Osteoblast (primary cell): ENCODE measurements at regions not wholly inside any gene's neighbourhood (a gene's known extent, or its start where the extent isn't known, plus 50 kb on each side); places are given as distances from the start of the nearest gene placed in this dataset.

Experiments
- DNase-seq: peaks from one replicate; pipeline ENCODE4 v3.0.0; 2011; ENCODE audit warnings: low spot score, mixed read lengths; ENCODE audit not compliant: insufficient read length; ENCODE audit errors: missing footprints
- H2AFZ ChIP-seq: 2 replicates; pipeline ENCODE4 v1.6.0; 2011; ENCODE audit warnings: mild to moderate bottlenecking, low read length
- H3K27ac ChIP-seq: 2 replicates; pipeline ENCODE4 v1.5.1; 2011; ENCODE audit warnings: mild to moderate bottlenecking, low read depth, low read length, moderate library complexity
- H3K27me3 ChIP-seq: 2 replicates; pipeline ENCODE4 v1.6.0; 2012; ENCODE audit warnings: mild to moderate bottlenecking, control low read depth, inconsistent platforms, low read length, moderate library complexity; ENCODE audit not compliant: insufficient read depth
- H3K36me3 ChIP-seq: 2 replicates; pipeline ENCODE4 v1.5.1; 2011; ENCODE audit warnings: mild to moderate bottlenecking, low read length, control low read depth, moderate library complexity; ENCODE audit not compliant: insufficient read depth
- H3K4me1 ChIP-seq: 2 replicates; pipeline ENCODE4 v1.5.1; 2011; ENCODE audit warnings: mild to moderate bottlenecking, low read length, control low read depth, moderate library complexity; ENCODE audit not compliant: insufficient read depth
- H3K4me2 ChIP-seq: 2 replicates; pipeline ENCODE4 v1.6.0; 2011; ENCODE audit warnings: mild to moderate bottlenecking, low read length; ENCODE audit not compliant: insufficient read depth
- H3K4me3 ChIP-seq: fragments of 200-600 bp; sonication (generic); 3 replicates; pipeline ENCODE4 v1.5.1; 2012; ENCODE audit warnings: mild to moderate bottlenecking, low read length, inconsistent platforms; ENCODE audit not compliant: insufficient read depth
- H3K79me2 ChIP-seq: 2 replicates; pipeline ENCODE4 v1.6.0; 2012; ENCODE audit warnings: mild to moderate bottlenecking, low read length, control low read depth, inconsistent platforms; ENCODE audit not compliant: insufficient read depth
- H3K9me3 ChIP-seq: 2 replicates; pipeline ENCODE4 v1.5.1; 2011; ENCODE audit warnings: low read depth, low read length, control low read depth
- H4K20me1 ChIP-seq: 2 replicates; pipeline ENCODE4 v1.6.0; 2012; ENCODE audit warnings: mild to moderate bottlenecking, low read length, control low read depth; ENCODE audit not compliant: insufficient read depth
- CTCF ChIP-seq: IDR thresholded peaks from 2 replicates; pipeline ENCODE4 v1.5.1; 2011; ENCODE audit warnings: mild to moderate bottlenecking, low read depth, low read length, moderate library complexity; ENCODE audit errors: extremely low read depth

- Histone ChIP-seq H3K36me3 (no peaks in the 10 kb centered on the region), H3K4me3 (no peak overlapping the region), H3K27me3 (no peaks in the 10 kb centered on the region), H3K4me1 (no peaks in the 10 kb centered on the region), H4K20me1 (no peaks in the 10 kb centered on the region), H3K4me2 (no peak overlapping the region), H3K9me3 (no peaks in the 10 kb centered on the region), H3K27ac (no peak overlapping the region), H3K79me2 (no peaks in the 10 kb centered on the region), H2AFZ (peak overlapping the region; percentile 42)
- no peak for TF ChIP-seq CTCF
- DNase-seq = peak; percentile 90
Observed at GRCh38 chr15:26051761-26052675, 188.9 kb upstream of the ATP10A start.

- no peaks in the 10 kb centered on the region for H3K27me3 ChIP-seq
- no peaks in the 10 kb centered on the region for H3K79me2 ChIP-seq
- no peak for TF ChIP-seq CTCF
- H3K9me3 ChIP-seq = no peaks in the 10 kb centered on the region
- H3K27ac ChIP-seq = no peak overlapping the region
- H2AFZ ChIP-seq = no peak overlapping the region
- no peaks in the 10 kb centered on the region for H3K36me3 ChIP-seq
- H3K4me2 ChIP-seq = no peak overlapping the region
- no peak for DNase-seq
- no peak overlapping the region for H3K4me3 ChIP-seq
- no peaks in the 10 kb centered on the region for H4K20me1 ChIP-seq
- no peaks in the 10 kb centered on the region for H3K4me1 ChIP-seq
Observed at GRCh38 chr15:26050984-26051383, 187.9 kb upstream of the ATP10A start.

- no peak overlapping the region for H2AFZ ChIP-seq
- no peak for TF ChIP-seq CTCF
- no peaks in the 10 kb centered on the region for H3K79me2 ChIP-seq
- H4K20me1 ChIP-seq = no peaks in the 10 kb centered on the region
- H3K4me3 ChIP-seq = no peak overlapping the region
- no peaks in the 10 kb centered on the region for H3K9me3 ChIP-seq
- H3K27me3 ChIP-seq = no peaks in the 10 kb centered on the region
- H3K27ac ChIP-seq = no peak overlapping the region
- H3K4me2 ChIP-seq = no peak overlapping the region
- H3K4me1 ChIP-seq = no peaks in the 10 kb centered on the region
- DNase-seq = no peak
- no peaks in the 10 kb centered on the region for H3K36me3 ChIP-seq
Observed at GRCh38 chr15:26049900-26050657, 187.0 kb upstream of the ATP10A start.

GRCh38 chr15:26048669-26049068 lies 185.5 kb upstream of the ATP10A start:
- Histone ChIP-seq H3K4me1 (no peaks in the 10 kb centered on the region), H3K9me3 (no peaks in the 10 kb centered on the region), H3K4me3 (no peak overlapping the region), H4K20me1 (no peaks in the 10 kb centered on the region), H3K79me2 (no peaks in the 10 kb centered on the region), H3K36me3 (no peaks in the 10 kb centered on the region), H3K27me3 (no peaks in the 10 kb centered on the region), H3K4me2 (no peak overlapping the region), H3K27ac (no peak overlapping the region), H2AFZ (no peak overlapping the region)
- no peak for DNase-seq
- TF ChIP-seq CTCF = no peak
